GM12891 (cell line): ENCODE measurements at regions not wholly inside any gene's neighbourhood (a gene's known extent, or its start where the extent isn't known, plus 50 kb on each side); places are given as distances from the start of the nearest gene placed in this dataset.

Experiments
- POLR2A ChIP-seq: IDR thresholded peaks from 2 replicates; pipeline ENCODE4 v1.6.1; 2011; ENCODE audit warnings: low read depth, low read length, control low read depth
- SPI1 ChIP-seq: IDR thresholded peaks from 2 replicates; pipeline ENCODE4 v1.6.1; 2011; ENCODE audit warnings: low read depth, low read length, control low read depth

DNA sequence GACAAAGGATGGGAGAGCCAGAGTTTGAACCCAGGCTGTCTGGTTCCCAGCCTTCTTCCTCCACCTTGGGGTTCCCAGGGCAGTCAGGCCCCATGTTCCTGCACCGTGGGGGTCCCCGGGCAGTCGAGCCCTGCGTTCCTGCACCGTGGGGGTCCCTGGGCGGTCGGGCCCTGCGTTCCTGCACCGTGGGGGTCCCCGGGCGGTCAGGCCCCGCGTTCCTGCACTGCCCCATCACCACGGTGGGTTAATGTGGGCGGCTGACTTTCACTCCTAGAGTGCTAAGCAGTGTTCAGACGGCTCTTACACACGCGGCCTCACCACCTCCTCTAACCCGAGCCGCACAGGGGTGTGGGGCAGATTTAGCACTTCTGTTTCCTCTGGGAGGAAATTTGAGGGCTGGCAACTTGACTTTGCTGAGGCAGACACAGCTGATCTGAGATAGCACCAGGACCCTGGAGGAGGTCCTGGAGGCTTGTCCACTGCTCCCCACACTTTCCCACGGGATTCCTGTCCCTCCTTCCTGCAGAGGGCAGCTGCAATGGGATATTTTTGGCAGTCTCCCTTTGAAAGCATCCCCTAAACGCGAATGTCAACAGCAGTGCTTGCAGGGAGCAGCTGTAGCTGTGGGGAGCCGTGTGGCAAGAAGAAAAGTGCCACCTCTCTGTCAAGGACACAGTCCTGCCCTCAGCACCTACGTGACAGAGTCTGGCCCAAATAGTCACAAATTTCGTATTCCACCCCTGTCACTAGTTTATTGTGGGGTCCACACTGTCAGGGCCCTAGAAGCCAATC, 239.4 kb downstream of the TEX29 start:
- no peak for TF ChIP-seq POLR2A
- no peak for TF ChIP-seq SPI1
